Activated CD8-positive, alpha-beta memory T cell treated with anti-CD3 and anti-CD28 coated beads for 48 hours (primary cell): ENCODE measurements at regions not wholly inside any gene's neighbourhood (a gene's known extent, or its start where the extent isn't known, plus 50 kb on each side); places are given as distances from the start of the nearest gene placed in this dataset.
"Not testable (repeated sequence)": the region's sequence is repeated elsewhere in the genome, so short reads cannot be mapped to it uniquely, and the experiment has no call there.

ENCODE experiments used
- DNase-seq, 3 experiments: peaks; one replicate each; pipeline ENCODE4 v3.0.0-alpha.2; 2020; ENCODE audit warnings: low read depth in 2 of 3, low spot score in 2 of 3

GRCh38 chr2:8333832-8334187, 348.0 kb upstream of the ID2 start:
- not testable (repeated sequence) for DNase-seq

DNA sequence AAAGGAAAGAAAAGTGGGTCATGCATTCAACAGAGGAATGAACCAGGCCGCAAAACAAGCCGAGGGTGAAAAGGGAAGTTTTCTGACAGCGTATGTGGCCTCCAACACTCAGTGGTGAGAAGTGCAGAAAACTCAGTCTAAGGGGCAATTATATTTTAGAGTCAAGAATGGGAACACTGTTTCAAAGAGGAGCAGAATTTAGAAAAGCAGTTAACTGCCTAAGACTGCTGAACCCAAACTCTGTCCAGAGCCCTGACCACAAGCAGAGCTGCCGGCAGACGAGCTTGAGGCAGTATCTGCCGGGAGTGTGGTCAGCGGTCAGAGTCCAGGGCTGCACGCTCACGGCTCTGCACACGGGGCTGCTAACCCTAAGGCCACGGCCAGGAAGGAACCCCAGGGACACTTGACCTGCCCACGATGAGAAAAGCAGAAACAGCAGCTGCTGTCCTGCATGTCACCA, 347.0 kb upstream of the ID2 start:
- DNase-seq = no peak

- no peak for DNase-seq
Observed at GRCh38 chr2:8335801-8336200, 346.1 kb upstream of the ID2 start.

- DNase-seq = no peak
Observed at GRCh38 chr2:8337321-8337720, 344.5 kb upstream of the ID2 start.

GRCh38 chr2:8342407-8342806, 339.4 kb upstream of the ID2 start:
- no peak for DNase-seq

GRCh38 chr2:8343031-8343430, 338.8 kb upstream of the ID2 start:
- no peak for DNase-seq

DNA sequence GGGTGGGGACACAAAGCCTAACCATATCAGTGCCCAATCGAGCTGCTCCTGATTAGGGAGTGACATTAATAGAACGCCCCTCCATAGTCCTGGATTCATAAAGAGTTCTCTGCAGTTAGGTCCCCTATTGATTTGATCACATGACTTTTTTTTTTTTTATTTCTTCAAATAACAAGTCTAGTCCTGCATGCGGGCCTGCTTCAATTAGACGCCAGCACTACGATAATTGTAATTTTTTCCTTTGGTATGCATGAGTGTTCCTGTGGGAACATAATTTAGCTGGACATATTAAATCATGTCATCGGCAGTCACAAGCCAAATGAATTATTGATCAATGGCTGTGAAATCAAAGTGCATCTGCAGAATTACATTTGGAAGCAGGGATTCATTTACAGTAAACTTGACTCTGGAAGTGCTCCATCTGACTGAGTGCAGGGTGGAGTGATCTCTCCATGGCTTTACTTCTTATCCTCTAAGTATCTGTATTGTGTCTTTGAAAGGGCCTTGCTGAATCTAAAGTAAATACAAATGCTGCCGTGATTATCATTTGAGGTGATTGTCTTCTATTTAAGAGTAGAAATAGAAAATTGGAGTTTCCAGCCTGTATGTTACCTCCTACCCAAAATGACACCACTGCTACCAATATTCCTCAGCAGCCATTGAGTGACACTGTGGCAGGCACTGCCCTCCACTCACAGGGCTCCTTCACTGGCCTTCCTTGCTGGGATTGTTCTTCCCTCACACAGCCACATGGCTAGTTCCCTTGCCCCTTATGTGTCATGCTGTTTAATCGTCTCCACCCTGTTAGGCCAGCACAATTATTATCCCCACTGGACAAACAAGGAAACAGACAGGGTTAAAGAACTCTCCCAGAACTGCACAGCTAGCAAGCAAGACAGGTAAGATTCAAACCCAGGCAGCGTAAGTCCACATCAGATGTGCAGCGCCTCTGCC, 337.4 kb upstream of the ID2 start:
- no peak for DNase-seq

DNA sequence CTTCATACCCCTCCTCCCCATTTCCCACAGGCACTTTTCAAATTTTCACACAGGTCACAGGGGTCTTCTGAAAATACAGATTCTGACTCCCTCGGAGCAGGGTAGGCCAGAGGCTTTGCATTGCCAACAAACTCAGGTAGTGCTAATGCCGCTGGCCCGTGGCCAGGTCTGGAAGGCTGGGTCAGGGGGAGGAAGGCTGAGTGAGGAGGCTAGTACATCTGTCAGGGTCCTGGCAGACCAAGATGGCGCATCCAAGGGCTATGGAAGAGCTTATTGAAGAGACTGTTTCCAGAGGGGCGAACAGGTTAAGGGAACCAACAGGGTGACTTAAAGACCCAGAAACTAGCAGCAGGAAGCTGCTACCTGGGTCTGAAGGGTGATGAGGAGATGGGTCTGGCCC, 336.7 kb upstream of the ID2 start:
- DNase-seq = no peak

DNA sequence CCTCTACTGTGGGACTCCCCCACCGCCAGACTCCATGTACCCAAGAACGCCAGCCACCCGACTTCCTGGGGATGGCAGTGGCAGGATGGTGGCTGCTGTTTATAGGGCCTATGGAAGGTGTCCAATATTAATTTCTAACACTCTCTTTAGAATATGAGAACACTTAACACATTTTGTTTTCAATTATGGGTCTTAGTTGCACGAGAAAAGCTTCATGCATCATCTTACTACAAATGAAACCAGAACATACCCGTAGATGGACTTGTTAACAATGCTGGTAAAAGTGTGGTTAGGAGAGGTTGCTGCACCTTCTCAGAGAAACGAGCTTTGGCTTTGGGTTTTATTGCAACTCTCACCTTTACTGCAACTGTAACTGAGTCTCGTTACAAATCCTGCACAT, 335.6 kb upstream of the ID2 start:
- no peak for DNase-seq

- no peak for DNase-seq
Observed at GRCh38 chr2:8346706-8347430, 335.0 kb upstream of the ID2 start.

- DNase-seq = not testable (repeated sequence)
Observed at GRCh38 chr2:8348911-8349310, 332.9 kb upstream of the ID2 start.

DNA sequence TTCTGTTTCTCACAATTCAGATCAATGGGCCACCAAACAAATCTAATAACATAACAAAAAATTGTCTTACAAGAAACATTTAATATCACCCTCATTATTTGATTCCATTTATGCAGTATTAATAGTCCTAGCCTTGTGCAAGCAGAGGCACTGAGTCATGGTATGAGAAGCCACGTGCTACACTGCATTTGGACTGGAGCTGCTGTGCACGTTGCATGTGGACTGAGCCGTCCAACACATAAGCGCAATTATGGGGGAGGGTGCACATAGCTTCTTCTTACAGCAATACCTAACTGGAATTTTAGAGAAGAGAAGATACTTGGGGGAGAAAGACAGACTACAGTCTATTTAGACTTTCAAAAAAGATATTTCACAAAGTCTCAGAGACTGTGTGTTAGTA, 329.6 kb upstream of the ID2 start:
- DNase-seq = no peak

DNA sequence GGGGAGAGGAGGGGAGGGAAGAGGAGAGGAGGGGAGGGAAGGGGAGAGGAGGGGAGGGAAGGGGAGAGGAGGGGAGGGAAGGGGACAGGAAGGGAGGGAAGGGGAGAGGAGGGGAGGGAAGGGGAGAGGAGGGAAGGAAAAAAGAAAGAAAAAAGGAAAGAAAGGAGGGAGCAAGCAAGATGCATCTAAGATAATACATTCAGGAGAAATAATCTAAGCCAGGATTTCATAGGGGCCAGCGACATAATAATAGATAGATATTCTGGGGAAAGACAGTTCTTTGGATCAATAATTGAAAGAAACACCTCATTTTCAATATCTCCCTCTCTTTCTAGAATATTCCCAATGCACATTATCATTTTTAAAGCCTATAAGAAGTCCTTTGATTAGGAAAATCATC, 328.9 kb upstream of the ID2 start:
- no peak for DNase-seq

GRCh38 chr2:8355102-8355859, 326.6 kb upstream of the ID2 start:
- DNase-seq = no peak

DNA sequence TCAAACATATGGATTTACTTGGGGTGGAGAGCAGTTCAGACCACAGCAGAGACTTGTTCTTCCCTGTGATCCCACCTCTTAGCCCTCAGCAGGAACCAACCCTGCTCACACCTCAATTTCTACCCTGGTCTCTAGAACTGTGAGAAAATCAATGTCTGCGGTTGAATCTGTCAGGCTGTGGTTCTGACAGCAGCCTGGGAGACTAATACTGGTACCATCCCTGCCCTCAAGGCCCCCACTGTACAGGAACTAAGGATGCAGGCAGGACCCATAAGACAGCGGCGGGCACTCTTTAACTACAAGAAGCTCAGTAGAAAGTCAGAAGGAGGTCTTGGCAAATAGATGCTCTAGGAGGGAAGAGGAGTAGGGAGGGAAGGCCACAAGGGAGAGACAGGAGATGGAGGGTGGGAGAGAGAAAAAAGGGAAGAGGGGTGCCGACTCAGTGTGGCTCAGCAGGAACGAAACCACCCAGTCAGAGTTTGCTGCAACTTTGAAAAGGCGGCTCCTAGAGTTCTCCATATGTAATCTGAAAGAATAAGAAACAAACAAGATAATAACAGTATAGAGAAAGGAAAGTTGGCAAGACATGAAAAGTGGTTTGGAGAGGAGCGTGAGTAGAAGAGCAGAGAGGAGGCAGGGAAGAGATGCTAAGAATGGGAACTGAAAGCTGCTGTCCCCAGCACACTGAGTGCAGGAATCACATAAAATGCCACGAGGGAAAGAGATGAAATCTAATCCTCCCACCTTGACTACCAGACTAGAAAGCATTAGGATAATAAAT, 323.9 kb upstream of the ID2 start:
- no peak for DNase-seq

DNA sequence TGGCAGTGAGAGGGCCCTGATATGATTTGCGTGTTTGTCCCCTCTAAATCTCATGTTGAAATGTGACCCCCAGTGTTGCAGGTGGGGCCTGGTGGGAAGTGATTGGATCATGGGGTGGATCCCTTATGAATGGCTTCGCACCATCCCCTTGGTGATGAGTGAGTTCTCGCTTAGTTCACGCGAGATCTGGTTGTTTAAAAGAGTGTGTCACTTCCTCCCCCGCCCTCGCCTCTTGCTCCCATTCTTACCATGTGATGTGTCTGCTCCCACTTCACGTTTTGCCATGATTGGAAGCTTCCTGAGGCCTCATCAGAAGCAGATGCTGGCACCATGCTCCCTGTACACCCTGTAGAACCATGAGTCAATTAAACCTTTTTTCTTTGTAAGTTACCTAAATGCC, 319.9 kb upstream of the ID2 start:
- DNase-seq = no peak

DNA sequence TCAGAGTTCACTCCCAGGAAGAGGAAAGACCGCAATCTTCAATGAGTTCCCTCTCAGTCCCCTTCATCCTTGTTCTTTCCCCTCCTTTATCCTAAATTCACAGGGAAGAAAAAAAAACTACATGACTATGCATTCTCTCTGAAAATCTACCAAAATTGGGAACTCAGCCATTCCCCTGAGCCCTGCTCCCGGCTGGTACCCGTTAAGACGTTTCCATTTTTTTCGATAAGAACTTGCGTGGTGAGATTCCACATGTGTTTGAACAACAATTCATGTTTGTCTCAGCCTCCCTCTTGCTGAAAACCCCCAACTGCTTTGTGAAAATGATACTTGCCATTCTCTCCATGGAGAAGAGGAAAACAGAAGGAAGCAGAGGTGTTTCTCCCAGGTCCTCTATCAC, 318.7 kb upstream of the ID2 start:
- no peak for DNase-seq

DNA sequence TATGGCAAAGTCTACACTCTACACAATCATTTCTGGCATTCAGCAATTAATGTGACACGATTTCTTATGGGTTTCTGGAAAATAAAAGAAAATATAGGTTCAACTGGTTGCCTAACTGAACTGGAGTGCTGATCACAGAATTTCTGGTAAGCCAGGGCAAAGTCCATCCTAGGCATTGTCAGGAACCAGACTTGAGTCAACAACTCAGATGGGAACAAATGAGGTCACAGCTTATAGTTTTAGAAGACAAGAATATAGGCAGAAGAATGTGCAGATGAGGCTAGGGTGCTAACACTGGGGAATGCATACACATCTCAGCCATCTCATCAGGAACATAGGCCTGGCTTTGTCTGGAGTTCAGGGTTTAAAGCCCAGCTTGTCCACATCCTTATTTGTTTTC, 317.2 kb upstream of the ID2 start:
- no peak for DNase-seq

- no peak for DNase-seq
Observed at GRCh38 chr2:8365331-8365910, 316.4 kb upstream of the ID2 start.

DNA sequence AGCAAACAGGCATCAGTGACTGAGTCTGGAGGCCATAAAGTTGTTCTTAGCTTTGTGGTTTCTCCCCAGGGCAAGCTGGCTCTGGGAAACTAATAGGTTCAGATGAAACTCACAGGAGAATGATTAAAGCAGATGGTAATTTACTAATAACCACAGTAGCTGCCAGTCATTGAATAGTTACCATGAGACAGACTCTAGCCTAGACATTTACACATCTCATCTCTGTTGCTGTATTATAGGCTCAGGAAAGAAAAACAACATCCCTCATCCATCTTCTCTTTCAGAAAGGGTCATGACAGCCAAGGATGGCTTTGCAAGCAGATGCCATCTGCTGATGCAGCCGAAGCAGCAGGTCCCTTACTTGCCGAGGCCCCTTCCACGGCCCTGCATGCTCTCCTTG, 314.0 kb upstream of the ID2 start:
- no peak for DNase-seq

DNA sequence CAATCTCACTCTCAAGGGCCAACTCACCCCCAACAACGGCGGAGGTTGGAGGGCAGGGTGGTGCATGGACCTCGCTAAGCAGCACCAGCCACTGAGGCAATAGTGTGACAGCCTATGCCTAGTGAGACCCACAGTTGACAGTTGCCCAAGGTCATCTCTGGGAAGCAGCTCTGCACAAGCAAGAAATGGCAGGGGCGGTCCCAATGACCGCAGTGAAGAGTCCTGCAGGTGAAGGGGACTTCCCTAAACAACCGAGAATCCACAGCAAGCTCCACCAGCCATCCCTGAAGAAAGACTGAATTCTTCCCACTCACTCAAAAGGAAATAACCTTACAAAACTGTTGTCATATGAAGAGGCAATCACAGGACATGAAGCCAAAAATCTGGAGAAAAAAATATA, 313.4 kb upstream of the ID2 start:
- DNase-seq = no peak
